ENCODE measurements at regions not wholly inside any gene's neighbourhood (a gene's known extent, or its start where the extent isn't known, plus 50 kb on each side); places are given as distances from the start of the nearest gene placed in this dataset.

DNA sequence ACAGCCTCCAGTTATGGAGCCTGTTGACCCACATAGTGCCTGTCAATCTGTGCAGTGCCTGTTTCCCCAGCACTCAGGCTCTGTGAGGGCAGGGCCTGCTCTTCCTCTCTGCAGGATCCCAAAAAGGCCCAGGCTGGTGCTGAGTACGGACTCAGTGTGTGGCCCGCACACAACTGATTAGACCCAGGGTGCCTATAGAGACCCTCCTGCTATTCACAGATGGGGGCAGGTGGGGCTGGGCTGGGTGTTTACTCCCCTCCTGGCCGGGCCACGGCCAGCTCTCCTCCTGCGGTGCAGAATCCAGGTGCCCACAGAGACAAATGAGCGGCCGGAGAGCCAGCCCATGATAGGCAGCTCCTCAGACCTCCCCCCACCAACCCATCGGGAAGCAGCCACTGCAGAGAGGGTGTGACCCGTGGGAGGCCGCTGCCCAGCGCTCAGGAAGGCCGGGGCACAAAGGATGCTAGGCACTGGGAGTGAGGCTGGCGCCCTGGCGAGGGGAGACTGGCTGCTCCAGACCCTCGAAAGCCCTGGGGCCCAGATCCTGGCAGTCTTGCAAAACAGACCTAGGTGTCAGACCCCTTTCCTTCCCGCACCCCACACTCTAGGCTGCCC, 239.0 kb downstream of the CTTN start:
- peaks cover 53% of the 10 kb centered on the region for H3K79me2 ChIP-seq (replicated peaks; ENCODE audit: insufficient read depth)
- H3K4me3 ChIP-seq: no peak overlapping the region
- TF ChIP-seq EZH2phosphoT487 (IDR thresholded peaks at IDR 0.05; ENCODE audit: unreplicated experiment): no peak
- TF ChIP-seq, protein P1, sequence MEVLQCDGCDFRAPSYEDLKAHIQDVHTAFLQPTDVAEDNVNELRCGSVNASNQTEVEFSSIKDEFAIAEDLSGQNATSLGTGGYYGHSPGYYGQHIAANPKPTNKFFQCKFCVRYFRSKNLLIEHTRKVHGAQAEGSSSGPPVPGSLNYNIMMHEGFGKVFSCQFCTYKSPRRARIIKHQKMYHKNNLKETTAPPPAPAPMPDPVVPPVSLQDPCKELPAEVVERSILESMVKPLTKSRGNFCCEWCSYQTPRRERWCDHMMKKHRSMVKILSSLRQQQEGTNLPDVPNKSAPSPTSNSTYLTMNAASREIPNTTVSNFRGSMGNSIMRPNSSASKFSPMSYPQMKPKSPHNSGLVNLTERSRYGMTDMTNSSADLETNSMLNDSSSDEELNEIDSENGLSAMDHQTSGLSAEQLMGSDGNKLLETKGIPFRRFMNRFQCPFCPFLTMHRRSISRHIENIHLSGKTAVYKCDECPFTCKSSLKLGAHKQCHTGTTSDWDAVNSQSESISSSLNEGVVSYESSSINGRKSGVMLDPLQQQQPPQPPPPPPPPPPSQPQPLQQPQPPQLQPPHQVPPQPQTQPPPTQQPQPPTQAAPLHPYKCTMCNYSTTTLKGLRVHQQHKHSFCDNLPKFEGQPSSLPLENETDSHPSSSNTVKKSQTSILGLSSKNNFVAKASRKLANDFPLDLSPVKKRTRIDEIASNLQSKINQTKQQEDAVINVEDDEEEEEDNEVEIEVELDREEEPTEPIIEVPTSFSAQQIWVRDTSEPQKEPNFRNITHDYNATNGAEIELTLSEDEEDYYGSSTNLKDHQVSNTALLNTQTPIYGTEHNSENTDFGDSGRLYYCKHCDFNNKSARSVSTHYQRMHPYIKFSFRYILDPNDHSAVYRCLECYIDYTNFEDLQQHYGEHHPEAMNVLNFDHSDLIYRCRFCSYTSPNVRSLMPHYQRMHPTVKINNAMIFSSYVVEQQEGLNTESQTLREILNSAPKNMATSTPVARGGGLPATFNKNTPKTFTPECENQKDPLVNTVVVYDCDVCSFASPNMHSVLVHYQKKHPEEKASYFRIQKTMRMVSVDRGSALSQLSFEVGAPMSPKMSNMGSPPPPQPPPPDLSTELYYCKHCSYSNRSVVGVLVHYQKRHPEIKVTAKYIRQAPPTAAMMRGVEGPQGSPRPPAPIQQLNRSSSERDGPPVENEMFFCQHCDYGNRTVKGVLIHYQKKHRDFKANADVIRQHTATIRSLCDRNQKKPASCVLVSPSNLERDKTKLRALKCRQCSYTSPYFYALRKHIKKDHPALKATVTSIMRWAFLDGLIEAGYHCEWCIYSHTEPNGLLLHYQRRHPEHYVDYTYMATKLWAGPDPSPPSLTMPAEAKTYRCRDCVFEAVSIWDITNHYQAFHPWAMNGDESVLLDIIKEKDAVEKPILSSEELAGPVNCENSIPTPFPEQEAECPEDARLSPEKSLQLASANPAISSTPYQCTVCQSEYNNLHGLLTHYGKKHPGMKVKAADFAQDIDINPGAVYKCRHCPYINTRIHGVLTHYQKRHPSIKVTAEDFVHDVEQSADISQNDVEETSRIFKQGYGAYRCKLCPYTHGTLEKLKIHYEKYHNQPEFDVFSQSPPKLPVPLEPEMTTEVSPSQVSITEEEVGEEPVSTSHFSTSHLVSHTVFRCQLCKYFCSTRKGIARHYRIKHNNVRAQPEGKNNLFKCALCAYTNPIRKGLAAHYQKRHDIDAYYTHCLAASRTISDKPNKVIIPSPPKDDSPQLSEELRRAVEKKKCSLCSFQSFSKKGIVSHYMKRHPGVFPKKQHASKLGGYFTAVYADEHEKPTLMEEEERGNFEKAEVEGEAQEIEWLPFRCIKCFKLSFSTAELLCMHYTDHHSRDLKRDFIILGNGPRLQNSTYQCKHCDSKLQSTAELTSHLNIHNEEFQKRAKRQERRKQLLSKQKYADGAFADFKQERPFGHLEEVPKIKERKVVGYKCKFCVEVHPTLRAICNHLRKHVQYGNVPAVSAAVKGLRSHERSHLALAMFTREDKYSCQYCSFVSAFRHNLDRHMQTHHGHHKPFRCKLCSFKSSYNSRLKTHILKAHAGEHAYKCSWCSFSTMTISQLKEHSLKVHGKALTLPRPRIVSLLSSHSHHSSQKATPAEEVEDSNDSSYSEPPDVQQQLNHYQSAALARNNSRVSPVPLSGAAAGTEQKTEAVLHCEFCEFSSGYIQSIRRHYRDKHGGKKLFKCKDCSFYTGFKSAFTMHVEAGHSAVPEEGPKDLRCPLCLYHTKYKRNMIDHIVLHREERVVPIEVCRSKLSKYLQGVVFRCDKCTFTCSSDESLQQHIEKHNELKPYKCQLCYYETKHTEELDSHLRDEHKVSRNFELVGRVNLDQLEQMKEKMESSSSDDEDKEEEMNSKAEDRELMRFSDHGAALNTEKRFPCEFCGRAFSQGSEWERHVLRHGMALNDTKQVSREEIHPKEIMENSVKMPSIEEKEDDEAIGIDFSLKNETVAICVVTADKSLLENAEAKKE (CRISPR knock-in tag; IDR thresholded peaks at IDR 0.05): no peak
- TF ChIP-seq POLR2AphosphoS5 (IDR thresholded peaks at IDR 0.05; ENCODE audit: low read depth): no peak
- TF ChIP-seq NANOG (IDR thresholded peaks at IDR 0.05; ENCODE audit: borderline replicate concordance): no peak
- TF ChIP-seq, protein P2, sequence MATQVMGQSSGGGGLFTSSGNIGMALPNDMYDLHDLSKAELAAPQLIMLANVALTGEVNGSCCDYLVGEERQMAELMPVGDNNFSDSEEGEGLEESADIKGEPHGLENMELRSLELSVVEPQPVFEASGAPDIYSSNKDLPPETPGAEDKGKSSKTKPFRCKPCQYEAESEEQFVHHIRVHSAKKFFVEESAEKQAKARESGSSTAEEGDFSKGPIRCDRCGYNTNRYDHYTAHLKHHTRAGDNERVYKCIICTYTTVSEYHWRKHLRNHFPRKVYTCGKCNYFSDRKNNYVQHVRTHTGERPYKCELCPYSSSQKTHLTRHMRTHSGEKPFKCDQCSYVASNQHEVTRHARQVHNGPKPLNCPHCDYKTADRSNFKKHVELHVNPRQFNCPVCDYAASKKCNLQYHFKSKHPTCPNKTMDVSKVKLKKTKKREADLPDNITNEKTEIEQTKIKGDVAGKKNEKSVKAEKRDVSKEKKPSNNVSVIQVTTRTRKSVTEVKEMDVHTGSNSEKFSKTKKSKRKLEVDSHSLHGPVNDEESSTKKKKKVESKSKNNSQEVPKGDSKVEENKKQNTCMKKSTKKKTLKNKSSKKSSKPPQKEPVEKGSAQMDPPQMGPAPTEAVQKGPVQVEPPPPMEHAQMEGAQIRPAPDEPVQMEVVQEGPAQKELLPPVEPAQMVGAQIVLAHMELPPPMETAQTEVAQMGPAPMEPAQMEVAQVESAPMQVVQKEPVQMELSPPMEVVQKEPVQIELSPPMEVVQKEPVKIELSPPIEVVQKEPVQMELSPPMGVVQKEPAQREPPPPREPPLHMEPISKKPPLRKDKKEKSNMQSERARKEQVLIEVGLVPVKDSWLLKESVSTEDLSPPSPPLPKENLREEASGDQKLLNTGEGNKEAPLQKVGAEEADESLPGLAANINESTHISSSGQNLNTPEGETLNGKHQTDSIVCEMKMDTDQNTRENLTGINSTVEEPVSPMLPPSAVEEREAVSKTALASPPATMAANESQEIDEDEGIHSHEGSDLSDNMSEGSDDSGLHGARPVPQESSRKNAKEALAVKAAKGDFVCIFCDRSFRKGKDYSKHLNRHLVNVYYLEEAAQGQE (IDR thresholded peaks at IDR 0.05; ENCODE audit: unreplicated experiment): no peak
- no peak for TF ChIP-seq EZH2 (IDR thresholded peaks at IDR 0.05; ENCODE audit: low read depth, unreplicated experiment)
- no peak for TF ChIP-seq JUNB (IDR thresholded peaks at IDR 0.05; ENCODE audit: unreplicated experiment)
- no peak for TF ChIP-seq ZNF114 (CRISPR knock-in tag; IDR thresholded peaks at IDR 0.05)
- TF ChIP-seq CREB1 (CRISPR knock-in tag; IDR thresholded peaks at IDR 0.05; ENCODE audit: low read depth): no peak
- no peak for TF ChIP-seq STAT1 (IDR thresholded peaks at IDR 0.05; ENCODE audit: unreplicated experiment)
- H3K36me3 ChIP-seq (ENCODE audit: insufficient read depth): no peaks in the 10 kb centered on the region
- no peak overlapping the region for H3K4me3 Mint-ChIP-seq
- peaks cover 47% of the 10 kb centered on the region for H3K4me1 Mint-ChIP-seq
- H3K9me3 Mint-ChIP-seq: no peaks in the 10 kb centered on the region
- no peak overlapping the region for H2AFZ ChIP-seq
- ATAC-seq: peak; percentile 32
- no peaks in the 10 kb centered on the region for H3K27me3 ChIP-seq (ENCODE audit: insufficient read depth)
- no peak overlapping the region for H3K4me2 ChIP-seq
- H4K20me1 ChIP-seq (replicated peaks; ENCODE audit: insufficient read depth): no peaks in the 10 kb centered on the region; the same call in 1 of the 2 replicates
- peaks cover 8% of the 10 kb centered on the region for H3F3A ChIP-seq (replicated peaks; ENCODE audit: low read depth)
- 0 out of 2 replicates have a peak overlapping the region, but pooled peaks have one; percentile 26 for H3K27ac ChIP-seq (ENCODE audit: low read depth)
- peaks cover 21% of the 10 kb centered on the region for H3K4me1 ChIP-seq (ENCODE audit: insufficient read depth)
- peaks cover 14% of the 10 kb centered on the region for H3K27me3 Mint-ChIP-seq (ENCODE audit: insufficient read depth, low read depth, poor library complexity)
- no peaks in the 10 kb centered on the region for H3K36me3 Mint-ChIP-seq (ENCODE audit: low read depth)
- H3K27ac Mint-ChIP-seq: no peak overlapping the region
- no peaks in the 10 kb centered on the region for H3K9me2 ChIP-seq (ENCODE audit: insufficient read depth)
- DNase-seq (ENCODE audit: low spot score): no peak

Data from GM23338 (cell line).